ENCODE measurements at regions not wholly inside any gene's neighbourhood (a gene's known extent, or its start where the extent isn't known, plus 50 kb on each side); places are given as distances from the start of the nearest gene placed in this dataset.

DNA sequence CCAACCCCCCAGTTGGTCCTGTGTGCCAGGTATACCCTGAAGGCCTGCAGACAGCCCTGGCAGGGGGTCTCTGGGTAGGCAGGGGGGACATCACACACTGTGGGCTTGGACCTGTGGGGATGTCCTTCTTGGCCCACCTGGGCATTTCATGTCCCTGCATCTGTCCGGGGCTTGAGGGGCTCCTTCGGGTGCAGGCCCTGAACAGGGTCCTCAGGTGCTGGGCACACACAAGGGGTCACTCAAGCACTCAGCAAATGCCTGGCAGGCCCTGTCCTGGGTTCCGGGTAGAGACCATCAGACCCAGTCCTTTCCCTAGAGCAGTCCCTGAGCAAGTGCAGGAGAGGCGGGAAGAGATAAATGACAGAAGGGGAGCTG, 70.5 kb upstream of the WNT11 start:
- TF ChIP-seq IKZF1 (conservative IDR thresholded peaks at IDR 0.05) (no peak), PAX5 (IDR thresholded peaks at IDR 0.05; ENCODE audit: borderline replicate concordance, low read depth, low read length) (no peak), NFXL1 (IDR thresholded peaks at IDR 0.05; ENCODE audit: borderline replicate concordance) (no peak)
- TF ChIP-seq, protein P1, sequence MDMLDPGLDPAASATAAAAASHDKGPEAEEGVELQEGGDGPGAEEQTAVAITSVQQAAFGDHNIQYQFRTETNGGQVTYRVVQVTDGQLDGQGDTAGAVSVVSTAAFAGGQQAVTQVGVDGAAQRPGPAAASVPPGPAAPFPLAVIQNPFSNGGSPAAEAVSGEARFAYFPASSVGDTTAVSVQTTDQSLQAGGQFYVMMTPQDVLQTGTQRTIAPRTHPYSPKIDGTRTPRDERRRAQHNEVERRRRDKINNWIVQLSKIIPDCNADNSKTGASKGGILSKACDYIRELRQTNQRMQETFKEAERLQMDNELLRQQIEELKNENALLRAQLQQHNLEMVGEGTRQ (IDR thresholded peaks at IDR 0.05; ENCODE audit: borderline replicate concordance, low read depth, low read length), result no peak
